ENCODE measurements at regions not wholly inside any gene's neighbourhood (a gene's known extent, or its start where the extent isn't known, plus 50 kb on each side); places are given as distances from the start of the nearest gene placed in this dataset.
A peak's percentile ranks its signal among the peaks of the same experiment; 100 is the strongest.
"Not testable (repeated sequence)": the region's sequence is repeated elsewhere in the genome, so short reads cannot be mapped to it uniquely, and the experiment has no call there.

- CTCF ChIA-PET; DNase-seq; ATAC-seq; H3K4me3 Mint-ChIP-seq; H3K4me1 Mint-ChIP-seq; H3K27ac Mint-ChIP-seq; H3K9me3 Mint-ChIP-seq (ENCODE audit: low read depth); H3K27me3 Mint-ChIP-seq: not testable (repeated sequence)
- H3K36me3 Mint-ChIP-seq = peaks cover 55% of the 10 kb centered on the region
These were observed 104.1 kb downstream of the ARHGAP11B start for GRCh38 chr15:30729880-30730590.

- H3K4me1 Mint-ChIP-seq; CTCF ChIA-PET; H3K27ac Mint-ChIP-seq; ATAC-seq; H3K9me3 Mint-ChIP-seq (ENCODE audit: low read depth); DNase-seq; H3K4me3 Mint-ChIP-seq; H3K27me3 Mint-ChIP-seq: not testable (repeated sequence)
- peaks cover 53% of the 10 kb centered on the region for H3K36me3 Mint-ChIP-seq
These were observed 104.7 kb downstream of the ARHGAP11B start for GRCh38 chr15:30730633-30731032.

DNA sequence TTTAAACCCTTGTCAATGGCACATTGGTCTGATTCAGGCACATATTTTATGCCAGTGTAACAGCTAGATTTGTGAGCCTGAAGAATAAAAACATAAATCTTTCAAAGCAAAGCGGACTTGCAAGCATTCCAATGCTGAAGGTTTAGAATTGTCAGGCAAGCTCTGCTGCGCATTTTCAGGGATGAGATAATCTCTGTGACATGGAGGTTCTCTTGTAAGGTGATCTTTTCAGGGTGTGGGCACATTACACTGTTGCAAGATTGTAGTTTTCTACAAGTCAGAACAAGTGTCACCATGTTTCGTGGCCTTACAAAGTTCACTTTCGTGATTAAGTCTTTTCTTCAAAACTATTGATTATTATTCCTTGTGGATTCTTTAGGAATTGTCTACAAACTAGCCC, 106.2 kb downstream of the ARHGAP11B start:
- H3K9me3 Mint-ChIP-seq (ENCODE audit: low read depth); CTCF ChIA-PET; H3K4me3 Mint-ChIP-seq; H3K27me3 Mint-ChIP-seq; H3K27ac Mint-ChIP-seq; H3K4me1 Mint-ChIP-seq; ATAC-seq; DNase-seq: not testable (repeated sequence)
- peaks cover 59% of the 10 kb centered on the region for H3K36me3 Mint-ChIP-seq

DNA sequence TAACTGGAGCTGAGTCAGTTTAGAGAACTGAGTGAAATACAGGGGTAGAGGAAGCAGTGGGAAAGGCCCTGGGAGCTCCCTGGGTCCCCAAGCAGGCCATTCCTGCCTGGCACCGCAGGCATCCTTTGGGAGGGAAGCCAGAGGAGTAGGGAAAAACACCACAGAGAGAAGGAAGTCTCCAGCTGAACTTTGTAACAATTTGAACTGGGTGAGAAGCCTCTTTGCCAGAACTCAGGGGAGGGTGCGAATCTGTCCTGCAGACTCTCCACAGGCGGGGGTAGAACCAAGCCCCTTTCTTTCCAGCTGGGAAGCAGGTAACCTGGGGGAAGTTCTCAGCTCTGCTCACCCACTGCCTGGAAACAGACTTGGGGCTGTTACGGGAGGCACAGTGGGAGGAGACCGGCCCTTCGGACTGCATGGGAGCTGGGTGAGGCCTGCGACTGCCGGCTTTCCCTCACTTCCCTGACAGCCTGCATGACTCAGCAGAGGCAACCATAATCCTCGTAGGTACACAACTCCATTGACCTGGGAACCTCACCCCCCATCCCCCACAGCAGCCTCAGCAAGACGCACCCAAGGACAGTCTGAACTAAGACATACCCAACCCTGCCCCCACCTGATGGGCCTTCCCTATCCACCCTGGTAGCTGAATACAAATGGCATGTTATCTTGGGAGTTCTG, 110.1 kb downstream of the ARHGAP11B start:
- peaks cover 66% of the 10 kb centered on the region for H3K36me3 Mint-ChIP-seq
- ATAC-seq; H3K4me1 Mint-ChIP-seq; H3K4me3 Mint-ChIP-seq; DNase-seq; H3K9me3 Mint-ChIP-seq (ENCODE audit: low read depth); CTCF ChIA-PET; H3K27me3 Mint-ChIP-seq; H3K27ac Mint-ChIP-seq: not testable (repeated sequence)

- DNase-seq, CTCF ChIA-PET: not testable (repeated sequence)
- H3K36me3 Mint-ChIP-seq = peaks cover 41% of the 10 kb centered on the region
These were observed 116.9 kb downstream of the ARHGAP11B start for GRCh38 chr15:30742796-30743195.

GRCh38 chr15:30749048-30749447, 123.1 kb downstream of the ARHGAP11B start:
- H3K36me3 Mint-ChIP-seq = peaks cover 21% of the 10 kb centered on the region
- H3K9me3 Mint-ChIP-seq (ENCODE audit: low read depth); H3K27ac Mint-ChIP-seq; DNase-seq; H3K27me3 Mint-ChIP-seq; ATAC-seq; H3K4me3 Mint-ChIP-seq; CTCF ChIA-PET; H3K4me1 Mint-ChIP-seq: not testable (repeated sequence)

More at GRCh38 chr15:30742796-30743195, 116.9 kb downstream of the ARHGAP11B start:
- not testable (repeated sequence) for H3K9me3 Mint-ChIP-seq (ENCODE audit: low read depth); H3K4me1 Mint-ChIP-seq; H3K4me3 Mint-ChIP-seq; H3K27ac Mint-ChIP-seq; ATAC-seq; H3K27me3 Mint-ChIP-seq

- peak; percentile 76 for DNase-seq
- H3K36me3 Mint-ChIP-seq = peaks cover 20% of the 10 kb centered on the region
- H3K27me3 Mint-ChIP-seq; CTCF ChIA-PET; H3K4me1 Mint-ChIP-seq; H3K4me3 Mint-ChIP-seq; H3K9me3 Mint-ChIP-seq (ENCODE audit: low read depth); H3K27ac Mint-ChIP-seq: not testable (repeated sequence)
- peak; percentile 79 for ATAC-seq
These were observed 129.2 kb downstream of the ARHGAP11B start for GRCh38 chr15:30755036-30755687.

DNA sequence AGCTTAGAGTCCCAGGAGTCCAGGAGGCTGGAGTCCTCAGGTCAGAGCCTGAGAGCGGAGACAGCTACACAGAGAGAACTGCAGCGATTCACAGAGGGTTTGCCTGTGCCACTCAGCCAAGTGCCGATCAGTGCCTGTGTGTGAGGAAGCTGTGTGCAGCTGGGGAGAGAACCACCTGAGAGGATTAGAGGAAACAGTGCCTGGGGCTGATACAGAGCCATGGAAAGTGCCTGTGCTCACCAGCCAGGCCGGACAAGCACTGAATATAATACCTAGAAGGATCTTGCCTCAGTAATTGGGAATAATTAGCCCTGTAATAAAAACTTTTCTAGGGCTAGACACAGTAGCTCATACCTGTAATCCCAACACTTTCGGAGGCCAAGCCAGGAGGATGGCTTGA, 134.7 kb downstream of the ARHGAP11B start:
- H3K27me3 Mint-ChIP-seq; ATAC-seq; H3K4me3 Mint-ChIP-seq; DNase-seq; CTCF ChIA-PET; H3K4me1 Mint-ChIP-seq; H3K9me3 Mint-ChIP-seq (ENCODE audit: low read depth); H3K27ac Mint-ChIP-seq: not testable (repeated sequence)
- H3K36me3 Mint-ChIP-seq = peaks cover 12% of the 10 kb centered on the region

DNA sequence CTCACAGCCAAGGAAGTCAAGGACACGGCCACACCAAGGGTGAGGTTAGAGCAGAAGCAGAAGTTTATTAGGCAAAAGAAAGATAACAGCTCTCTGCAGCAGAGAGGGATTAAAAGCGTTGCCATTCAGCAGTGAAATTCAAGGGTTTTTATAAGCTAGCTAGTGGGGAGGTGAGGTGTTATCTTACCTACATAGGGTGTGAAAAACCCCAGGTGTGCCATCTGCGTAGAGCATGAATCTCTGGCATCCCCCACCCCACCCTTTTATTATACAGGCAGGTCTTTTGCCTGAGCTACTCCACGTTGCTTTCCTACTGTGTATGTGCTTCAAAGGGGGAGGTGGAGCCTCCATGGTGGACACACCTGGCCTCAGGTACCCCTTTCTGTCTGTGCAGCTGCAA, 135.4 kb downstream of the ARHGAP11B start:
- H3K4me1 Mint-ChIP-seq, ATAC-seq, CTCF ChIA-PET: not testable (repeated sequence)

GRCh38 chr15:30769390-30770124, 134.2 kb upstream of the FAN1 start:
- not testable (repeated sequence) for H3K4me1 Mint-ChIP-seq; H3K4me3 Mint-ChIP-seq; H3K9me3 Mint-ChIP-seq (ENCODE audit: low read depth); DNase-seq; H3K27ac Mint-ChIP-seq; ATAC-seq; H3K27me3 Mint-ChIP-seq
- CTCF ChIA-PET = interaction anchor here (1.2 kb wide), 1 partner anchor 423 kb away, joined by 3 read pairs; no protein-coding TSS in a partner anchor
- peaks cover 37% of the 10 kb centered on the region for H3K36me3 Mint-ChIP-seq

More for the DNA sequence above, 135.4 kb downstream of the ARHGAP11B start:
- H3K27ac Mint-ChIP-seq; H3K27me3 Mint-ChIP-seq; H3K4me3 Mint-ChIP-seq; DNase-seq; H3K9me3 Mint-ChIP-seq (ENCODE audit: low read depth): not testable (repeated sequence)
- peaks cover 11% of the 10 kb centered on the region for H3K36me3 Mint-ChIP-seq

DNA sequence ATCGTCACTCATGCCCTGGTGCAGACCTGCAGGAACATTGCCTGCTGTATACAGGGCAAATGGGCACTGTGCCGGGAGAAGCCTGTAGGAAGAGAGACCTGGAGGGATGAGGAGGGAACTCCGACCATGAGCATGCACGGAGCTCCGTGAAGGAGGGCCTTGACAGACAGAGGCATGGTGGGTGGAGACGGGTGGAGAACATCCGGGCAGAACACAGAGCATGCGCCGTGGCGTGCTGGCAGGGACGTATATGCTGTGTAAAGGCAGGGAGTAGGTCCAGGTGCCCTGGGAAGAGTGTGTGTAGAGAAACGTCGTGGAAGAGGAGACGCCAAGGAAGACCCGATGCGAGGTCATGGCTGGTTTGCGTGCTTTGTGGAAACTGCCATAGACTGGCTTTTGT, 133.0 kb upstream of the FAN1 start:
- no peaks in the 10 kb centered on the region for H3K27me3 Mint-ChIP-seq
- DNase-seq (no peak), ATAC-seq (no peak)
- H3K4me3 Mint-ChIP-seq = no peak overlapping the region
- H3K4me1 Mint-ChIP-seq = no peaks in the 10 kb centered on the region
- H3K27ac Mint-ChIP-seq = no peak overlapping the region
- peaks cover 42% of the 10 kb centered on the region for H3K36me3 Mint-ChIP-seq
- peaks cover 4% of the 10 kb centered on the region for H3K9me3 Mint-ChIP-seq (ENCODE audit: low read depth)
- CTCF ChIA-PET = no interaction called here

DNA sequence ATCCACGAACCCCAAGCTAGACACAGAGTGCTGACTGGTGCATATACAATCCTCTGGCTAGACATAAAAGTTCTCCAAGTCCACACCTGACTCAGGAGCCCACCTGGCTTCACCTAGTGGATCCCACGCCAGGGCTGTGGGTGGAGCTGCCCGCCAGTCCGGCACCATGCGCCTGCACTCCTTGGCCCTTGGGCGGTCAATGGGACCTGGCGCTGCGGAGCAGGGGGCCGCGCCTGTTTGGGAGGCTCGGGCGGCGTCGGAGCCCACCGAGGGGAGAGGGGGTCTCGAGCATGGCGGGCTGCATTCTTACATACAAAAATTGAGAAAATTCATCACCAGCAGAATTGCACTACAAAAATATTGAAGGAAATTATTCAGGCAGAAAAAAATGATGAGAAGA, 120.7 kb upstream of the FAN1 start:
- Mint-ChIP-seq H3K4me3 (no peak overlapping the region), H3K27ac (no peak overlapping the region), H3K9me3 (ENCODE audit: low read depth) (no peaks in the 10 kb centered on the region), H3K27me3 (no peaks in the 10 kb centered on the region), H3K36me3 (no peaks in the 10 kb centered on the region), H3K4me1 (no peaks in the 10 kb centered on the region)
- ATAC-seq = no peak
- CTCF ChIA-PET = no interaction called here
- no peak for DNase-seq

GRCh38 chr15:30788595-30788994, 115.1 kb upstream of the FAN1 start:
- Mint-ChIP-seq H3K9me3 (ENCODE audit: low read depth) (no peaks in the 10 kb centered on the region), H3K4me3 (no peak overlapping the region), H3K4me1 (no peaks in the 10 kb centered on the region), H3K27ac (no peak overlapping the region), H3K27me3 (peaks cover 24% of the 10 kb centered on the region), H3K36me3 (no peaks in the 10 kb centered on the region)
- no peak for ATAC-seq
- CTCF ChIA-PET = no interaction called here
- no peak for DNase-seq
